SK-N-SH (cell line): ENCODE measurements at regions not wholly inside any gene's neighbourhood (a gene's known extent, or its start where the extent isn't known, plus 50 kb on each side); places are given as distances from the start of the nearest gene placed in this dataset.

Source experiments
- CTCF ChIA-PET: fragments of 300-600, 350-600 bp; formaldehyde crosslinking; extraction: SDS; loops from one replicate; lab custom pipeline; 2021; lab: Yijun Ruan, JAX
- POLR2A ChIA-PET: fragments of 350-600 bp; sonication (Branson Sonifier 250); formaldehyde crosslinking; extraction: SDS; loops from one replicate; lab custom pipeline; 2020; ENCODE audit warnings: antibody characterized with exemption, inconsistent platforms; lab: Yijun Ruan, JAX
- DNase-seq: peaks from one replicate; pipeline ENCODE4 v3.0.0; 2012
- H2AFZ ChIP-seq: fragments of 200-600 bp; sonication (generic); 2 replicates; pipeline ENCODE4 v1.8.1; 2016; ENCODE audit warnings: antibody characterized with exemption, mild to moderate bottlenecking, low read depth
- H3F3A ChIP-seq: fragments of 200-600 bp; sonication (generic); replicated peaks from 2 replicates; pipeline ENCODE3; 2016; ENCODE audit warnings: antibody characterized with exemption, mild to moderate bottlenecking; ENCODE audit not compliant: insufficient read depth
- H3K27ac ChIP-seq, 2 experiments: fragments of 200-500 bp in 1 of 2; fragments of 200-600 bp in 1 of 2; sonication (Bioruptor generic) in 1 of 2; sonication (generic), shearing (Covaris generic) in 1 of 2; 2 replicates each; pipeline versions ENCODE4 v1.5.1 to v1.6.1; 2014 to 2016; ENCODE audit warnings: low read depth in 2 of 2, inconsistent platforms in 1 of 2, low read length in 1 of 2, mild to moderate bottlenecking in 1 of 2, mixed read lengths in 1 of 2
- H3K27me3 ChIP-seq: fragments of 200-600 bp; sonication (generic), shearing (Covaris generic); 2 replicates; pipeline ENCODE4 v1.6.1; 2016; ENCODE audit warnings: mixed run types; ENCODE audit not compliant: insufficient read depth
- H3K36me3 ChIP-seq, 2 experiments: fragments of 200-500 bp in 1 of 2; fragments of 200-600 bp in 1 of 2; sonication (Bioruptor generic) in 1 of 2; sonication (generic) in 1 of 2; replicated peaks in 1 of 2; 2 replicates each; pipeline versions ENCODE3 to v1.5.1; 2014 to 2016; ENCODE audit warnings: low read length in 1 of 2, mild to moderate bottlenecking in 1 of 2; ENCODE audit not compliant: insufficient read depth in 2 of 2, control insufficient read depth in 1 of 2
- H3K4me1 ChIP-seq, 2 experiments: fragments of 200-500 bp in 1 of 2; fragments of 200-600 bp in 1 of 2; sonication (Bioruptor generic) in 1 of 2; sonication (generic), shearing (Covaris generic) in 1 of 2; 2 replicates each; pipeline versions ENCODE4 v1.5.1 to v1.6.1; 2014 to 2016; ENCODE audit warnings: low read depth in 1 of 2, low read length in 1 of 2, mixed run types in 1 of 2; ENCODE audit not compliant: insufficient read depth in 2 of 2, control insufficient read depth in 1 of 2
- H3K4me2 ChIP-seq: fragments of 200-600 bp; sonication (generic), shearing (Covaris generic); 2 replicates; pipeline ENCODE4 v1.6.1; 2017; ENCODE audit warnings: mixed run types
- H3K4me3 ChIP-seq, 2 experiments: fragments of 200-500 bp in 1 of 2; fragments of 200-600 bp in 1 of 2; sonication (Bioruptor generic) in 1 of 2; sonication (generic), shearing (Covaris generic) in 1 of 2; 2 replicates each; pipeline versions ENCODE4 v1.5.1 to v1.8.1; 2014 to 2016; ENCODE audit warnings: low read depth in 2 of 2, inconsistent platforms in 1 of 2, low read length in 1 of 2, mild to moderate bottlenecking in 1 of 2, mixed read lengths in 1 of 2, moderate library complexity in 1 of 2
- H3K79me2 ChIP-seq: fragments of 200-600 bp; sonication (generic); 2 replicates; pipeline ENCODE4 v1.8.1; 2017; ENCODE audit warnings: mild to moderate bottlenecking; ENCODE audit not compliant: insufficient read depth
- H3K9ac ChIP-seq: fragments of 200-600 bp; sonication (generic); 2 replicates; pipeline ENCODE4 v1.6.1; 2017; ENCODE audit warnings: mixed run types
- H3K9me2 ChIP-seq: fragments of 200-600 bp; sonication (generic); 2 replicates; pipeline ENCODE4 v1.6.1; 2017; ENCODE audit warnings: mixed run types
- H3K9me3 ChIP-seq: fragments of 200-600 bp; sonication (generic); 2 replicates; pipeline ENCODE4 v1.6.1; 2017; ENCODE audit warnings: mixed run types, mild to moderate bottlenecking, moderate library complexity
- H4K20me1 ChIP-seq: fragments of 200-600 bp; sonication (generic); 2 replicates; pipeline ENCODE4 v1.6.1; 2017; ENCODE audit warnings: mild to moderate bottlenecking, mixed run types; ENCODE audit not compliant: insufficient read depth
- EP300 ChIP-seq, 2 experiments: IDR thresholded peaks; 2 replicates each; pipeline versions ENCODE4 v1.4.0 to v1.6.1; 2012; ENCODE audit warnings: borderline replicate concordance in 1 of 2, low read depth in 1 of 2, low read length in 1 of 2
- EZH2phosphoT487 ChIP-seq: fragments of 200-600 bp; sonication (generic); IDR thresholded peaks from 2 replicates; pipeline ENCODE4 v1.6.1; 2017; ENCODE audit warnings: low read depth, mixed run types, mild to moderate bottlenecking, antibody characterized with exemption, moderate library complexity, borderline replicate concordance
- FOSL2 ChIP-seq: IDR thresholded peaks from 2 replicates; pipeline ENCODE4 v1.4.0; 2012; ENCODE audit warnings: low read depth, mild to moderate bottlenecking, moderate library complexity, borderline replicate concordance
- FOXJ3 ChIP-seq: sonication (generic); formaldehyde crosslinking; IDR thresholded peaks from 2 replicates; pipeline ENCODE4 v1.5.1; 2020; ENCODE audit warnings: mild to moderate bottlenecking, missing genetic modification reagents
- FOXM1 ChIP-seq: IDR thresholded peaks from 2 replicates; pipeline ENCODE4 v1.4.0; 2012; ENCODE audit warnings: low read depth, mild to moderate bottlenecking
- MEF2A ChIP-seq: IDR thresholded peaks from 2 replicates; pipeline ENCODE4 v1.4.0; 2012; ENCODE audit warnings: low read depth, borderline replicate concordance
- NFIC ChIP-seq: IDR thresholded peaks from 2 replicates; pipeline ENCODE4 v1.4.0; 2012; ENCODE audit warnings: borderline replicate concordance
- POLR2AphosphoS5 ChIP-seq: IDR thresholded peaks from 2 replicates; pipeline ENCODE4 v1.6.1; 2012; ENCODE audit warnings: low read depth, low read length
- RCOR1 ChIP-seq: fragments of 150-350 bp; IDR thresholded peaks from 2 replicates; pipeline ENCODE4 v1.6.1; 2017; ENCODE audit warnings: antibody characterized with exemption, low read length
- RXRA ChIP-seq: IDR thresholded peaks from 2 replicates; pipeline ENCODE4 v1.4.0; 2012; ENCODE audit warnings: low read depth, mild to moderate bottlenecking, borderline replicate concordance
- SIN3A ChIP-seq: IDR thresholded peaks from 2 replicates; pipeline ENCODE4 v1.6.1; 2012; ENCODE audit warnings: low read depth, mild to moderate bottlenecking, low read length, moderate library complexity, borderline replicate concordance
- SMC3 ChIP-seq: IDR thresholded peaks from 2 replicates; pipeline ENCODE4 v1.6.1; 2012; ENCODE audit warnings: low read depth, low read length, improper control_type of control experiment
- YY1 ChIP-seq: IDR thresholded peaks from 2 replicates; pipeline ENCODE4 v1.4.0; 2012; ENCODE audit warnings: low read depth, mild to moderate bottlenecking
- WGBS: methylation state at CpG from one replicate; pipeline ENCODE4 v1.1.6; 2017; ENCODE audit warnings: low lambda C conversion rate; 5-methylcytosine and 5-hydroxymethylcytosine counted together
- TF ChIP-seq, protein P1 (sequence below): IDR thresholded peaks from 2 replicates; pipeline ENCODE4 v1.4.0; 2012; ENCODE audit warnings: low read depth, borderline replicate concordance
- TF ChIP-seq, protein P2 (sequence below): IDR thresholded peaks from 2 replicates; pipeline ENCODE4; 2012
- TF ChIP-seq, protein P3 (sequence below): IDR thresholded peaks from 2 replicates; pipeline ENCODE4 v1.6.1; 2012; ENCODE audit warnings: mild to moderate bottlenecking, low read depth, low read length, moderate library complexity
- TF ChIP-seq, protein P4 (sequence below): fragments of 150-350 bp; IDR thresholded peaks from 2 replicates; pipeline ENCODE4 v1.6.1; 2017; ENCODE audit warnings: antibody characterized with exemption, low read length, low read depth, borderline replicate concordance

DNA sequence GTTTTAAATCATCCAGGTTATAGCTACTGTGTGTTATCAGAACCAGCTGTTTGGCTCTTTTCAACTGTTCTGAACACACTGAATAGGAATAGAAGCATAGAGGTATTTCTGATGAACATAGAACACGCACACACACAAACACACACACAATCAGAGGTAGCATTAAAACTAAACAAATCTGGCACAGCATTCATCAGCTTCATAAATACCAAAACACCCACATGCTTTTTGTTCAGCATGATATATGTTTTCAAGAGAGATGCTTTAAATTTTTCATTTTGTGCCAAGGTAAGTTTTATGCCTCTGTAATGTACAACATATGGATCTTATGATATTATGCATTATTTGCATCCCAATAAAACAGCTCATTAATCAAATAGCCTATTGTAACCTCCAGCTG lies 208.6 kb downstream of the GALC start:
- Histone ChIP-seq H3K4me2 (no peak overlapping the region), H3K36me3 (no peaks in the 10 kb centered on the region), H3K4me1 (no peaks in the 10 kb centered on the region), H3K79me2 (no peaks in the 10 kb centered on the region), H3K9me3 (no peaks in the 10 kb centered on the region), H3K9ac (no peak overlapping the region), H3F3A (no peaks in the 10 kb centered on the region), H3K4me3 (no peak overlapping the region), H3K27ac (no peak overlapping the region), H3K27me3 (no peaks in the 10 kb centered on the region), H3K9me2 (no peaks in the 10 kb centered on the region), H4K20me1 (no peaks in the 10 kb centered on the region), H2AFZ (no peak overlapping the region)
- DNase-seq = no peak
- ChIA-PET CTCF (interaction anchor here (1.6 kb wide), 1 partner anchor 21 kb away, joined by 8 read pairs; no protein-coding TSS in a partner anchor), POLR2A (no interaction called here)
- 7% methylated on average over 1 of the region's 1 CpG for WGBS
- TF ChIP-seq RXRA (no peak), FOXM1 (no peak), NFIC (no peak), RCOR1 (no peak), POLR2AphosphoS5 (no peak), FOXJ3 (CRISPR knock-in tag) (no peak), SIN3A (no peak)
- TF ChIP-seq, protein P1, sequence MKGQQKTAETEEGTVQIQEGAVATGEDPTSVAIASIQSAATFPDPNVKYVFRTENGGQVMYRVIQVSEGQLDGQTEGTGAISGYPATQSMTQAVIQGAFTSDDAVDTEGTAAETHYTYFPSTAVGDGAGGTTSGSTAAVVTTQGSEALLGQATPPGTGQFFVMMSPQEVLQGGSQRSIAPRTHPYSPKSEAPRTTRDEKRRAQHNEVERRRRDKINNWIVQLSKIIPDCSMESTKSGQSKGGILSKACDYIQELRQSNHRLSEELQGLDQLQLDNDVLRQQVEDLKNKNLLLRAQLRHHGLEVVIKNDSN = no peak

DNA sequence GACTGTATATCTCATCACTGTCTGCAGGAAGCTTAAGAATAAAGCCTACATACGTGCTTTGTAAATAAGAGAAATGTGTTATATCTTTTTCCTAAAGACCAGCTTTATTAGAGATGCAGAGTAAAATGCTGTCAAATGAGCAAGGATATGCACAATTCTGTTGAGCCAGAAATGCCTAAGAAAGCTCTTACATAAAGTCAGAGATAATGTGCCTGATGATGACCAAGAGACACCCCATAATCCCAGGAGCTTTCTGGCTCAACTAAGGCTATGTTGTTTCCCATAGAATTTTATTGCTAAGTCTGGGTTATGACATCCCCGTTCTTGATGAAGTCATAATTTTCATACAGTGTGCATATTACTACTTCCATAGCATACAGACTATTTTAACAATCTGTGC lies 209.9 kb downstream of the GALC start:
- POLR2A ChIA-PET = no interaction called here
- Histone ChIP-seq H3K4me2 (no peak overlapping the region), H2AFZ (no peak overlapping the region), H3F3A (no peaks in the 10 kb centered on the region), H4K20me1 (no peaks in the 10 kb centered on the region), H3K9ac (no peak overlapping the region), H3K4me1 (no peaks in the 10 kb centered on the region), H3K27ac (no peak overlapping the region), H3K27me3 (no peaks in the 10 kb centered on the region), H3K36me3 (no peaks in the 10 kb centered on the region), H3K9me3 (no peaks in the 10 kb centered on the region), H3K79me2 (no peaks in the 10 kb centered on the region), H3K9me2 (no peaks in the 10 kb centered on the region), H3K4me3 (no peak overlapping the region)
- TF ChIP-seq EP300 (IDR thresholded peaks at IDR 0.05; ENCODE audit: borderline replicate concordance in 1 of 2, low read depth in 1 of 2, low read length in 1 of 2) (no peak), SMC3 (no peak), MEF2A (no peak), POLR2AphosphoS5 (no peak), FOSL2 (no peak), YY1 (no peak), RCOR1 (no peak), EZH2phosphoT487 (no peak)
- TF ChIP-seq, protein P2, sequence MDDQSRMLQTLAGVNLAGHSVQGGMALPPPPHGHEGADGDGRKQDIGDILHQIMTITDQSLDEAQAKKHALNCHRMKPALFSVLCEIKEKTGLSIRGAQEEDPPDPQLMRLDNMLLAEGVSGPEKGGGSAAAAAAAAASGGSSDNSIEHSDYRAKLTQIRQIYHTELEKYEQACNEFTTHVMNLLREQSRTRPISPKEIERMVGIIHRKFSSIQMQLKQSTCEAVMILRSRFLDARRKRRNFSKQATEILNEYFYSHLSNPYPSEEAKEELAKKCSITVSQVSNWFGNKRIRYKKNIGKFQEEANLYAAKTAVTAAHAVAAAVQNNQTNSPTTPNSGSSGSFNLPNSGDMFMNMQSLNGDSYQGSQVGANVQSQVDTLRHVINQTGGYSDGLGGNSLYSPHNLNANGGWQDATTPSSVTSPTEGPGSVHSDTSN = no peak
- TF ChIP-seq, protein P1 = no peak
- TF ChIP-seq, protein P3, sequence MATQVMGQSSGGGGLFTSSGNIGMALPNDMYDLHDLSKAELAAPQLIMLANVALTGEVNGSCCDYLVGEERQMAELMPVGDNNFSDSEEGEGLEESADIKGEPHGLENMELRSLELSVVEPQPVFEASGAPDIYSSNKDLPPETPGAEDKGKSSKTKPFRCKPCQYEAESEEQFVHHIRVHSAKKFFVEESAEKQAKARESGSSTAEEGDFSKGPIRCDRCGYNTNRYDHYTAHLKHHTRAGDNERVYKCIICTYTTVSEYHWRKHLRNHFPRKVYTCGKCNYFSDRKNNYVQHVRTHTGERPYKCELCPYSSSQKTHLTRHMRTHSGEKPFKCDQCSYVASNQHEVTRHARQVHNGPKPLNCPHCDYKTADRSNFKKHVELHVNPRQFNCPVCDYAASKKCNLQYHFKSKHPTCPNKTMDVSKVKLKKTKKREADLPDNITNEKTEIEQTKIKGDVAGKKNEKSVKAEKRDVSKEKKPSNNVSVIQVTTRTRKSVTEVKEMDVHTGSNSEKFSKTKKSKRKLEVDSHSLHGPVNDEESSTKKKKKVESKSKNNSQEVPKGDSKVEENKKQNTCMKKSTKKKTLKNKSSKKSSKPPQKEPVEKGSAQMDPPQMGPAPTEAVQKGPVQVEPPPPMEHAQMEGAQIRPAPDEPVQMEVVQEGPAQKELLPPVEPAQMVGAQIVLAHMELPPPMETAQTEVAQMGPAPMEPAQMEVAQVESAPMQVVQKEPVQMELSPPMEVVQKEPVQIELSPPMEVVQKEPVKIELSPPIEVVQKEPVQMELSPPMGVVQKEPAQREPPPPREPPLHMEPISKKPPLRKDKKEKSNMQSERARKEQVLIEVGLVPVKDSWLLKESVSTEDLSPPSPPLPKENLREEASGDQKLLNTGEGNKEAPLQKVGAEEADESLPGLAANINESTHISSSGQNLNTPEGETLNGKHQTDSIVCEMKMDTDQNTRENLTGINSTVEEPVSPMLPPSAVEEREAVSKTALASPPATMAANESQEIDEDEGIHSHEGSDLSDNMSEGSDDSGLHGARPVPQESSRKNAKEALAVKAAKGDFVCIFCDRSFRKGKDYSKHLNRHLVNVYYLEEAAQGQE = no peak
- TF ChIP-seq, protein P4, sequence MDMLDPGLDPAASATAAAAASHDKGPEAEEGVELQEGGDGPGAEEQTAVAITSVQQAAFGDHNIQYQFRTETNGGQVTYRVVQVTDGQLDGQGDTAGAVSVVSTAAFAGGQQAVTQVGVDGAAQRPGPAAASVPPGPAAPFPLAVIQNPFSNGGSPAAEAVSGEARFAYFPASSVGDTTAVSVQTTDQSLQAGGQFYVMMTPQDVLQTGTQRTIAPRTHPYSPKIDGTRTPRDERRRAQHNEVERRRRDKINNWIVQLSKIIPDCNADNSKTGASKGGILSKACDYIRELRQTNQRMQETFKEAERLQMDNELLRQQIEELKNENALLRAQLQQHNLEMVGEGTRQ = no peak
- 0% methylated on average over 2 of the region's 2 CpGs for WGBS
- no peak for DNase-seq
- CTCF ChIA-PET = interaction anchor here (0.9 to 1.2 kb wide), 2 partner anchors 22 to 38 kb away, joined by 3 to 4 read pairs; no protein-coding TSS in a partner anchor
